Neutrophil (primary cell): ENCODE measurements at regions not wholly inside any gene's neighbourhood (a gene's known extent, or its start where the extent isn't known, plus 50 kb on each side); places are given as distances from the start of the nearest gene placed in this dataset.

Source experiments
- H3K27ac ChIP-seq: fragments of 200-600 bp; sonication (generic); 2 replicates; pipeline ENCODE4 v1.5.1; 2016; ENCODE audit warnings: mild to moderate bottlenecking, moderate library complexity
- H3K27me3 ChIP-seq: fragments of 200-600 bp; sonication (generic); 2 replicates; pipeline ENCODE4 v1.6.0; 2016; ENCODE audit warnings: mild to moderate bottlenecking
- H3K36me3 ChIP-seq: fragments of 200-600 bp; sonication (generic); 2 replicates; pipeline ENCODE4 v1.5.1; 2017
- H3K4me1 ChIP-seq, 2 experiments: fragments of 200-600 bp in 1 of 2; sonication (generic) in 1 of 2; 1 replicate in 1 of 2; 2 replicates in 1 of 2; pipeline versions ENCODE4 v1.5.1 to v1.6.1; 2013 to 2016; ENCODE audit warnings: low read depth in 1 of 2, low read length in 1 of 2, mild to moderate bottlenecking in 1 of 2, moderate library complexity in 1 of 2; ENCODE audit not compliant: control insufficient read depth in 1 of 2, insufficient read depth in 1 of 2
- H3K4me3 ChIP-seq, 2 experiments: fragments of 200-600 bp in 1 of 2; sonication (generic) in 1 of 2; 1 replicate in 1 of 2; 2 replicates in 1 of 2; pipeline ENCODE4 v1.5.1; 2013 to 2016; ENCODE audit warnings: low read depth in 1 of 2, low read length in 1 of 2, mild to moderate bottlenecking in 1 of 2, moderate library complexity in 1 of 2
- H3K9me3 ChIP-seq: fragments of 200-600 bp; sonication (generic); 2 replicates; pipeline ENCODE4 v1.5.1; 2016
- CTCF ChIP-seq: fragments of 200-600 bp; sonication (generic); IDR thresholded peaks from 2 replicates; pipeline ENCODE4 v1.5.1; 2016; ENCODE audit warnings: antibody characterized with exemption

GRCh38 chr4:111984169-111984819 lies 161.0 kb upstream of the FAM241A start:
- TF ChIP-seq CTCF = no peak
- Histone ChIP-seq H3K4me3 (no peak overlapping the region), H3K4me1 (no peaks in the 10 kb centered on the region)

GRCh38 chr4:111985426-111985825 lies 159.8 kb upstream of the FAM241A start:
- H3K9me3 ChIP-seq = no peaks in the 10 kb centered on the region
- no peak overlapping the region for H3K27ac ChIP-seq
- no peaks in the 10 kb centered on the region for H3K36me3 ChIP-seq
- no peak overlapping the region for H3K4me3 ChIP-seq
- no peak for TF ChIP-seq CTCF
- no peaks in the 10 kb centered on the region for H3K4me1 ChIP-seq
- peaks cover 30% of the 10 kb centered on the region for H3K27me3 ChIP-seq

More at GRCh38 chr4:111984169-111984819, 161.0 kb upstream of the FAM241A start:
- no peak overlapping the region for H3K27ac ChIP-seq
- no peaks in the 10 kb centered on the region for H3K36me3 ChIP-seq
- H3K9me3 ChIP-seq = no peaks in the 10 kb centered on the region
- H3K27me3 ChIP-seq = peaks cover 30% of the 10 kb centered on the region

GRCh38 chr4:111986095-111986494 lies 159.2 kb upstream of the FAM241A start:
- H3K4me3 ChIP-seq = no peak overlapping the region
- no peak for TF ChIP-seq CTCF
- H3K4me1 ChIP-seq = no peaks in the 10 kb centered on the region
- H3K27me3 ChIP-seq = peaks cover 30% of the 10 kb centered on the region
- no peak overlapping the region for H3K27ac ChIP-seq
- no peaks in the 10 kb centered on the region for H3K9me3 ChIP-seq
- no peaks in the 10 kb centered on the region for H3K36me3 ChIP-seq

- Histone ChIP-seq H3K4me1 (no peaks in the 10 kb centered on the region), H3K4me3 (no peak overlapping the region), H3K9me3 (no peaks in the 10 kb centered on the region), H3K27me3 (peaks cover 34% of the 10 kb centered on the region), H3K27ac (no peak overlapping the region), H3K36me3 (no peaks in the 10 kb centered on the region)
- TF ChIP-seq CTCF = no peak
These were observed 156.7 kb upstream of the FAM241A start for GRCh38 chr4:111988514-111988913.

- no peaks in the 10 kb centered on the region for H3K9me3 ChIP-seq
- no peaks in the 10 kb centered on the region for H3K4me1 ChIP-seq
- peaks cover 30% of the 10 kb centered on the region for H3K27me3 ChIP-seq
- H3K4me3 ChIP-seq = no peak overlapping the region
- no peak overlapping the region for H3K27ac ChIP-seq
- TF ChIP-seq CTCF = no peak
- H3K36me3 ChIP-seq = no peaks in the 10 kb centered on the region
These were observed 155.4 kb upstream of the FAM241A start for GRCh38 chr4:111989817-111990216.
